CD4-positive, alpha-beta T cell treated with Interleukin-6 for 4 hours (primary cell): ENCODE measurements at regions not wholly inside any gene's neighbourhood (a gene's known extent, or its start where the extent isn't known, plus 50 kb on each side); places are given as distances from the start of the nearest gene placed in this dataset.

Experiments used
- DNase-seq: peaks from one replicate; pipeline ENCODE4 v3.0.0-alpha.2; 2020; ENCODE audit warnings: mixed read lengths

GRCh38 chr14:61847861-61848260 lies 85.6 kb downstream of the SNAPC1 start:
- no peak for DNase-seq

GRCh38 chr14:61854898-61855297 lies 92.7 kb downstream of the SNAPC1 start:
- no peak for DNase-seq

- DNase-seq: peak; percentile 60
These were observed 98.2 kb downstream of the SNAPC1 start for GRCh38 chr14:61860294-61860918.

- no peak for DNase-seq
These were observed 99.2 kb downstream of the SNAPC1 start for GRCh38 chr14:61861320-61861865.

GRCh38 chr14:61864329-61864898 lies 102.2 kb downstream of the SNAPC1 start:
- DNase-seq: no peak

GRCh38 chr14:61866932-61867920 lies 105.0 kb downstream of the SNAPC1 start:
- DNase-seq: no peak

- no peak for DNase-seq
These were observed 106.6 kb downstream of the SNAPC1 start for GRCh38 chr14:61868846-61869245.

GRCh38 chr14:61870163-61870562 lies 107.9 kb downstream of the SNAPC1 start:
- DNase-seq: no peak

- no peak for DNase-seq
These were observed 110.2 kb downstream of the SNAPC1 start for GRCh38 chr14:61872452-61872851.

GRCh38 chr14:61875483-61875882 lies 113.3 kb downstream of the SNAPC1 start:
- DNase-seq: no peak

GRCh38 chr14:61876362-61877034 lies 114.3 kb downstream of the SNAPC1 start:
- no peak for DNase-seq

GRCh38 chr14:61877035-61877390 lies 114.8 kb downstream of the SNAPC1 start:
- DNase-seq: no peak

- DNase-seq: no peak
These were observed 115.5 kb downstream of the SNAPC1 start for GRCh38 chr14:61877768-61878167.

GRCh38 chr14:61878931-61879330 lies 116.7 kb downstream of the SNAPC1 start:
- DNase-seq: no peak

GRCh38 chr14:61881046-61881445 lies 118.8 kb downstream of the SNAPC1 start:
- DNase-seq: no peak

GRCh38 chr14:61884711-61885110 lies 122.5 kb downstream of the SNAPC1 start:
- DNase-seq: no peak

GRCh38 chr14:61885203-61885961 lies 123.2 kb downstream of the SNAPC1 start:
- DNase-seq: no peak

GRCh38 chr14:61887628-61888027 lies 125.4 kb downstream of the SNAPC1 start:
- DNase-seq: no peak

- peak; percentile 30 for DNase-seq
These were observed 127.7 kb downstream of the SNAPC1 start for GRCh38 chr14:61889914-61890351.

GRCh38 chr14:61891170-61891569 lies 128.9 kb downstream of the SNAPC1 start:
- DNase-seq: no peak

GRCh38 chr14:61891810-61892209 lies 129.6 kb downstream of the SNAPC1 start:
- no peak for DNase-seq

GRCh38 chr14:61893371-61893940 lies 131.2 kb downstream of the SNAPC1 start:
- no peak for DNase-seq
